K562 (cell line): ENCODE measurements at regions not wholly inside any gene's neighbourhood (a gene's known extent, or its start where the extent isn't known, plus 50 kb on each side); places are given as distances from the start of the nearest gene placed in this dataset.

Source experiments
- HNRNPUL1 ChIP-seq: fragments of 200-400 bp; formaldehyde crosslinking; IDR thresholded peaks from 2 replicates; pipeline ENCODE4 v1.6.1; 2017; ENCODE audit warnings: low read length
- NFIC ChIP-seq: fragments of 450-650 bp; IDR thresholded peaks from 2 replicates; pipeline ENCODE4 v1.6.1; 2017; ENCODE audit warnings: mild to moderate bottlenecking, inconsistent platforms
- RBM15 ChIP-seq: fragments of 200-400 bp; formaldehyde crosslinking; IDR thresholded peaks from 2 replicates; pipeline ENCODE4 v1.6.1; 2018; ENCODE audit warnings: mild to moderate bottlenecking, low read length, moderate library complexity; ENCODE audit not compliant: insufficient read depth
- STAT5B ChIP-seq: fragments of 250-450 bp; sonication (Bioruptor Pico); IDR thresholded peaks from 2 replicates; pipeline ENCODE4 v1.8.0; 2021; ENCODE audit warnings: mild to moderate bottlenecking, inconsistent platforms
- ZNF318 ChIP-seq, 2 experiments: fragments of 450-650 bp; IDR thresholded peaks; 2 replicates each; pipeline ENCODE4 v1.6.1; 2016; ENCODE audit warnings: mild to moderate bottlenecking in 2 of 2, borderline replicate concordance in 1 of 2, low read depth in 1 of 2, moderate library complexity in 1 of 2
- ZNF384 ChIP-seq: IDR thresholded peaks from 2 replicates; pipeline ENCODE4 v1.6.1; 2012; ENCODE audit warnings: low read depth, low read length, improper control_type of control experiment
- ZNF766 ChIP-seq: fragments of 200-800 bp; sonication (Bioruptor generic); conservative IDR thresholded peaks from 2 replicates; pipeline ENCODE4 v1.6.1; 2016; ENCODE audit warnings: missing genetic modification characterization, missing compliant biosample characterization
- TF ChIP-seq, protein P1 (sequence below): fragments of 200-600 bp; sonication (generic); IDR thresholded peaks from one replicate; pipeline ENCODE4 v1.6.1; 2012; ENCODE audit warnings: mild to moderate bottlenecking, low read depth, low read length, inconsistent platforms

- TF ChIP-seq, protein P1, sequence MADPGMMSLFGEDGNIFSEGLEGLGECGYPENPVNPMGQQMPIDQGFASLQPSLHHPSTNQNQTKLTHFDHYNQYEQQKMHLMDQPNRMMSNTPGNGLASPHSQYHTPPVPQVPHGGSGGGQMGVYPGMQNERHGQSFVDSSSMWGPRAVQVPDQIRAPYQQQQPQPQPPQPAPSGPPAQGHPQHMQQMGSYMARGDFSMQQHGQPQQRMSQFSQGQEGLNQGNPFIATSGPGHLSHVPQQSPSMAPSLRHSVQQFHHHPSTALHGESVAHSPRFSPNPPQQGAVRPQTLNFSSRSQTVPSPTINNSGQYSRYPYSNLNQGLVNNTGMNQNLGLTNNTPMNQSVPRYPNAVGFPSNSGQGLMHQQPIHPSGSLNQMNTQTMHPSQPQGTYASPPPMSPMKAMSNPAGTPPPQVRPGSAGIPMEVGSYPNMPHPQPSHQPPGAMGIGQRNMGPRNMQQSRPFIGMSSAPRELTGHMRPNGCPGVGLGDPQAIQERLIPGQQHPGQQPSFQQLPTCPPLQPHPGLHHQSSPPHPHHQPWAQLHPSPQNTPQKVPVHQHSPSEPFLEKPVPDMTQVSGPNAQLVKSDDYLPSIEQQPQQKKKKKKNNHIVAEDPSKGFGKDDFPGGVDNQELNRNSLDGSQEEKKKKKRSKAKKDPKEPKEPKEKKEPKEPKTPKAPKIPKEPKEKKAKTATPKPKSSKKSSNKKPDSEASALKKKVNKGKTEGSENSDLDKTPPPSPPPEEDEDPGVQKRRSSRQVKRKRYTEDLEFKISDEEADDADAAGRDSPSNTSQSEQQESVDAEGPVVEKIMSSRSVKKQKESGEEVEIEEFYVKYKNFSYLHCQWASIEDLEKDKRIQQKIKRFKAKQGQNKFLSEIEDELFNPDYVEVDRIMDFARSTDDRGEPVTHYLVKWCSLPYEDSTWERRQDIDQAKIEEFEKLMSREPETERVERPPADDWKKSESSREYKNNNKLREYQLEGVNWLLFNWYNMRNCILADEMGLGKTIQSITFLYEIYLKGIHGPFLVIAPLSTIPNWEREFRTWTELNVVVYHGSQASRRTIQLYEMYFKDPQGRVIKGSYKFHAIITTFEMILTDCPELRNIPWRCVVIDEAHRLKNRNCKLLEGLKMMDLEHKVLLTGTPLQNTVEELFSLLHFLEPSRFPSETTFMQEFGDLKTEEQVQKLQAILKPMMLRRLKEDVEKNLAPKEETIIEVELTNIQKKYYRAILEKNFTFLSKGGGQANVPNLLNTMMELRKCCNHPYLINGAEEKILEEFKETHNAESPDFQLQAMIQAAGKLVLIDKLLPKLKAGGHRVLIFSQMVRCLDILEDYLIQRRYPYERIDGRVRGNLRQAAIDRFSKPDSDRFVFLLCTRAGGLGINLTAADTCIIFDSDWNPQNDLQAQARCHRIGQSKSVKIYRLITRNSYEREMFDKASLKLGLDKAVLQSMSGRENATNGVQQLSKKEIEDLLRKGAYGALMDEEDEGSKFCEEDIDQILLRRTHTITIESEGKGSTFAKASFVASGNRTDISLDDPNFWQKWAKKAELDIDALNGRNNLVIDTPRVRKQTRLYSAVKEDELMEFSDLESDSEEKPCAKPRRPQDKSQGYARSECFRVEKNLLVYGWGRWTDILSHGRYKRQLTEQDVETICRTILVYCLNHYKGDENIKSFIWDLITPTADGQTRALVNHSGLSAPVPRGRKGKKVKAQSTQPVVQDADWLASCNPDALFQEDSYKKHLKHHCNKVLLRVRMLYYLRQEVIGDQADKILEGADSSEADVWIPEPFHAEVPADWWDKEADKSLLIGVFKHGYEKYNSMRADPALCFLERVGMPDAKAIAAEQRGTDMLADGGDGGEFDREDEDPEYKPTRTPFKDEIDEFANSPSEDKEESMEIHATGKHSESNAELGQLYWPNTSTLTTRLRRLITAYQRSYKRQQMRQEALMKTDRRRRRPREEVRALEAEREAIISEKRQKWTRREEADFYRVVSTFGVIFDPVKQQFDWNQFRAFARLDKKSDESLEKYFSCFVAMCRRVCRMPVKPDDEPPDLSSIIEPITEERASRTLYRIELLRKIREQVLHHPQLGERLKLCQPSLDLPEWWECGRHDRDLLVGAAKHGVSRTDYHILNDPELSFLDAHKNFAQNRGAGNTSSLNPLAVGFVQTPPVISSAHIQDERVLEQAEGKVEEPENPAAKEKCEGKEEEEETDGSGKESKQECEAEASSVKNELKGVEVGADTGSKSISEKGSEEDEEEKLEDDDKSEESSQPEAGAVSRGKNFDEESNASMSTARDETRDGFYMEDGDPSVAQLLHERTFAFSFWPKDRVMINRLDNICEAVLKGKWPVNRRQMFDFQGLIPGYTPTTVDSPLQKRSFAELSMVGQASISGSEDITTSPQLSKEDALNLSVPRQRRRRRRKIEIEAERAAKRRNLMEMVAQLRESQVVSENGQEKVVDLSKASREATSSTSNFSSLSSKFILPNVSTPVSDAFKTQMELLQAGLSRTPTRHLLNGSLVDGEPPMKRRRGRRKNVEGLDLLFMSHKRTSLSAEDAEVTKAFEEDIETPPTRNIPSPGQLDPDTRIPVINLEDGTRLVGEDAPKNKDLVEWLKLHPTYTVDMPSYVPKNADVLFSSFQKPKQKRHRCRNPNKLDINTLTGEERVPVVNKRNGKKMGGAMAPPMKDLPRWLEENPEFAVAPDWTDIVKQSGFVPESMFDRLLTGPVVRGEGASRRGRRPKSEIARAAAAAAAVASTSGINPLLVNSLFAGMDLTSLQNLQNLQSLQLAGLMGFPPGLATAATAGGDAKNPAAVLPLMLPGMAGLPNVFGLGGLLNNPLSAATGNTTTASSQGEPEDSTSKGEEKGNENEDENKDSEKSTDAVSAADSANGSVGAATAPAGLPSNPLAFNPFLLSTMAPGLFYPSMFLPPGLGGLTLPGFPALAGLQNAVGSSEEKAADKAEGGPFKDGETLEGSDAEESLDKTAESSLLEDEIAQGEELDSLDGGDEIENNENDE: no peak
- no peak for TF ChIP-seq STAT5B (CRISPR knock-in tag)
- TF ChIP-seq NFIC: peak; percentile 89
- TF ChIP-seq ZNF384: peak; percentile 95
- TF ChIP-seq ZNF766: peak; percentile 79; the same call in 1 of the 2 replicates
- TF ChIP-seq ZNF318 (IDR thresholded peaks at IDR 0.05; ENCODE audit: borderline replicate concordance in 1 of 2, low read depth in 1 of 2): peak; percentile 65 to 84; a peak in 2 of 4 replicates
- TF ChIP-seq HNRNPUL1: no peak
- no peak for TF ChIP-seq RBM15
Measured at GRCh38 chr6:27592481-27593199, 119.7 kb upstream of the ZNF184 start (continued).
